AG04449 (cell line): ENCODE measurements at regions not wholly inside any gene's neighbourhood (a gene's known extent, or its start where the extent isn't known, plus 50 kb on each side); places are given as distances from the start of the nearest gene placed in this dataset.

Source experiments
- CTCF ChIA-PET: fragments of 350-600 bp; formaldehyde crosslinking; extraction: SDS; loops from one replicate; lab custom pipeline; 2021; ENCODE audit warnings: antibody characterized with exemption; lab: Yijun Ruan, JAX
- POLR2A ChIA-PET: fragments of 400-600, 350-600 bp; formaldehyde crosslinking; extraction: SDS; loops from one replicate; lab custom pipeline; 2020; ENCODE audit warnings: antibody characterized with exemption, inconsistent platforms; lab: Yijun Ruan, JAX
- DNase-seq: peaks from one replicate; pipeline ENCODE4 v3.0.0-alpha.2; 2010; ENCODE audit warnings: low read depth, low spot score
- H3K4me3 ChIP-seq: 2 replicates; pipeline ENCODE4 v1.5.1; 2011; ENCODE audit warnings: low read depth, mild to moderate bottlenecking, control low read depth, low read length
- CTCF ChIP-seq: IDR thresholded peaks from one replicate; pipeline ENCODE4 v1.5.1; 2011; ENCODE audit warnings: mild to moderate bottlenecking, moderate library complexity, low read length, control low read depth, inconsistent platforms; ENCODE audit not compliant: insufficient read depth; ENCODE audit errors: missing control alignments

GRCh38 chr4:81808011-81808672, 336.4 kb upstream of the RASGEF1B start:
- ChIA-PET POLR2A (no interaction called here), CTCF (no interaction called here)
- TF ChIP-seq CTCF, result no peak
- no peak for DNase-seq
- H3K4me3 ChIP-seq, result no peak overlapping the region

- ChIA-PET POLR2A (no interaction called here), CTCF (no interaction called here)
- no peak for TF ChIP-seq CTCF
- DNase-seq, result no peak
- no peak overlapping the region for H3K4me3 ChIP-seq
These were observed 335.7 kb upstream of the RASGEF1B start for GRCh38 chr4:81807386-81807785.

- ChIA-PET POLR2A (no interaction called here), CTCF (no interaction called here)
- no peak for DNase-seq
These were observed 334.8 kb upstream of the RASGEF1B start for GRCh38 chr4:81806485-81806884.

GRCh38 chr4:81804849-81805248, 333.1 kb upstream of the RASGEF1B start:
- H3K4me3 ChIP-seq, result no peak overlapping the region
- ChIA-PET CTCF (no interaction called here), POLR2A (no interaction called here)
- no peak for DNase-seq
- TF ChIP-seq CTCF, result no peak

More at GRCh38 chr4:81806485-81806884, 334.8 kb upstream of the RASGEF1B start:
- H3K4me3 ChIP-seq, result no peak overlapping the region
- TF ChIP-seq CTCF, result no peak

- no peak overlapping the region for H3K4me3 ChIP-seq
- no peak for DNase-seq
- no peak for TF ChIP-seq CTCF
- ChIA-PET CTCF (no interaction called here), POLR2A (no interaction called here)
These were observed 330.7 kb upstream of the RASGEF1B start for GRCh38 chr4:81802285-81802846.

- no peak overlapping the region for H3K4me3 ChIP-seq
- TF ChIP-seq CTCF, result no peak
- ChIA-PET CTCF (no interaction called here), POLR2A (no interaction called here)
- no peak for DNase-seq
These were observed 327.7 kb upstream of the RASGEF1B start for GRCh38 chr4:81799371-81799770.
